ENCODE measurements at regions not wholly inside any gene's neighbourhood (a gene's known extent, or its start where the extent isn't known, plus 50 kb on each side); places are given as distances from the start of the nearest gene placed in this dataset.

- no peak for DNase-seq
Observed at GRCh38 chr4:171629737-171630136, 183.5 kb upstream of the GALNTL6 start.

- DNase-seq = no peak
Observed at GRCh38 chr4:171629182-171629581, 184.0 kb upstream of the GALNTL6 start.

- no peak for DNase-seq
Observed at GRCh38 chr4:171626554-171626953, 186.7 kb upstream of the GALNTL6 start.

GRCh38 chr4:171622729-171623128 lies 190.5 kb upstream of the GALNTL6 start:
- no peak for DNase-seq

- no peak for DNase-seq
Observed at GRCh38 chr4:171621646-171622045, 191.6 kb upstream of the GALNTL6 start.

GRCh38 chr4:171612907-171613306 lies 200.3 kb upstream of the GALNTL6 start:
- no peak for DNase-seq

GRCh38 chr4:171602638-171603355 lies 210.4 kb upstream of the GALNTL6 start:
- DNase-seq = no peak

- no peak for DNase-seq
Observed at GRCh38 chr4:171601091-171601490, 212.1 kb upstream of the GALNTL6 start.

GRCh38 chr4:171599628-171600027 lies 213.6 kb upstream of the GALNTL6 start:
- no peak for DNase-seq

- DNase-seq = no peak
Observed at GRCh38 chr4:171594293-171594692, 218.9 kb upstream of the GALNTL6 start.

GRCh38 chr4:171590716-171591115 lies 222.5 kb upstream of the GALNTL6 start:
- DNase-seq = no peak

GRCh38 chr4:171588764-171589163 lies 224.4 kb upstream of the GALNTL6 start:
- no peak for DNase-seq

GRCh38 chr4:171588051-171588545 lies 225.1 kb upstream of the GALNTL6 start:
- DNase-seq = no peak

- DNase-seq = no peak
Observed at GRCh38 chr4:171583790-171584189, 229.4 kb upstream of the GALNTL6 start.

GRCh38 chr4:171582961-171583581 lies 230.1 kb upstream of the GALNTL6 start:
- no peak for DNase-seq

- DNase-seq = no peak
Observed at GRCh38 chr4:171573181-171573580, 240.0 kb upstream of the GALNTL6 start.

GRCh38 chr4:171565130-171565788 lies 247.9 kb upstream of the GALNTL6 start:
- no peak for DNase-seq

- no peak for DNase-seq
Observed at GRCh38 chr4:171561419-171561818, 251.8 kb upstream of the GALNTL6 start.

GRCh38 chr4:171553961-171554360 lies 259.2 kb upstream of the GALNTL6 start:
- DNase-seq = no peak

GRCh38 chr4:171542640-171543039 lies 270.6 kb upstream of the GALNTL6 start:
- DNase-seq = no peak

GRCh38 chr4:171538601-171539100 lies 274.6 kb upstream of the GALNTL6 start:
- DNase-seq = no peak

- no peak for DNase-seq
Observed at GRCh38 chr4:171534391-171534790, 278.8 kb upstream of the GALNTL6 start.

- no peak for DNase-seq
Observed at GRCh38 chr4:171532968-171533367, 280.2 kb upstream of the GALNTL6 start.

- DNase-seq = no peak
Observed at GRCh38 chr4:171524903-171525302, 288.3 kb upstream of the GALNTL6 start.

Data from inflammatory macrophage (primary cell).